ENCODE measurements at regions not wholly inside any gene's neighbourhood (a gene's known extent, or its start where the extent isn't known, plus 50 kb on each side); places are given as distances from the start of the nearest gene placed in this dataset.

- DNase-seq (ENCODE audit: low read depth) = no peak
These were observed 381.0 kb upstream of the NBEA start for GRCh38 chr13:34561033-34561432.

- DNase-seq (ENCODE audit: low read depth) = no peak
These were observed 374.5 kb upstream of the NBEA start for GRCh38 chr13:34567597-34567996.

GRCh38 chr13:34570698-34571353, 371.2 kb upstream of the NBEA start:
- DNase-seq (ENCODE audit: low read depth) = no peak

GRCh38 chr13:34571716-34572115, 370.4 kb upstream of the NBEA start:
- DNase-seq (ENCODE audit: low read depth) = no peak

- DNase-seq (ENCODE audit: low read depth) = no peak
These were observed 365.0 kb upstream of the NBEA start for GRCh38 chr13:34577051-34577450.

- DNase-seq (ENCODE audit: low read depth) = no peak
These were observed 363.6 kb upstream of the NBEA start for GRCh38 chr13:34578471-34578870.

GRCh38 chr13:34578917-34579316, 363.2 kb upstream of the NBEA start:
- no peak for DNase-seq (ENCODE audit: low read depth)

GRCh38 chr13:34583181-34583580, 358.9 kb upstream of the NBEA start:
- no peak for DNase-seq (ENCODE audit: low read depth)

GRCh38 chr13:34587576-34587975, 354.5 kb upstream of the NBEA start:
- DNase-seq (ENCODE audit: low read depth) = no peak

- no peak for DNase-seq (ENCODE audit: low read depth)
These were observed 353.7 kb upstream of the NBEA start for GRCh38 chr13:34588362-34588761.

GRCh38 chr13:34589581-34589980, 352.5 kb upstream of the NBEA start:
- no peak for DNase-seq (ENCODE audit: low read depth)

GRCh38 chr13:34591129-34591528, 350.9 kb upstream of the NBEA start:
- DNase-seq (ENCODE audit: low read depth) = no peak

- DNase-seq (ENCODE audit: low read depth) = no peak
These were observed 350.1 kb upstream of the NBEA start for GRCh38 chr13:34591900-34592529.

GRCh38 chr13:34593658-34594057, 348.4 kb upstream of the NBEA start:
- DNase-seq (ENCODE audit: low read depth) = no peak

GRCh38 chr13:34594507-34594906, 347.6 kb upstream of the NBEA start:
- DNase-seq (ENCODE audit: low read depth) = no peak

- no peak for DNase-seq (ENCODE audit: low read depth)
These were observed 333.7 kb upstream of the NBEA start for GRCh38 chr13:34608331-34608730.

- DNase-seq (ENCODE audit: low read depth) = no peak
These were observed 330.4 kb upstream of the NBEA start for GRCh38 chr13:34611671-34612070.

- no peak for DNase-seq (ENCODE audit: low read depth)
These were observed 324.5 kb upstream of the NBEA start for GRCh38 chr13:34617473-34618083.

GRCh38 chr13:34618654-34619053, 323.4 kb upstream of the NBEA start:
- DNase-seq (ENCODE audit: low read depth) = no peak

- no peak for DNase-seq (ENCODE audit: low read depth)
These were observed 322.7 kb upstream of the NBEA start for GRCh38 chr13:34619326-34619725.

GRCh38 chr13:34620074-34620850, 321.8 kb upstream of the NBEA start:
- DNase-seq (ENCODE audit: low read depth) = no peak

- no peak for DNase-seq (ENCODE audit: low read depth)
These were observed 321.2 kb upstream of the NBEA start for GRCh38 chr13:34620862-34621261.

GRCh38 chr13:34623331-34623730, 318.7 kb upstream of the NBEA start:
- DNase-seq (ENCODE audit: low read depth) = no peak
